MCF 10A (cell line): ENCODE measurements at regions not wholly inside any gene's neighbourhood (a gene's known extent, or its start where the extent isn't known, plus 50 kb on each side); places are given as distances from the start of the nearest gene placed in this dataset.

Experiments
- BruUV-seq: library from RNA; stranded (reverse); fragments of 400-500 nt; replicated peaks from 2 replicates; lab custom pipeline; 2021; lab: Mats Ljungman, UMichigan
- CTCF ChIA-PET: fragments of 300-600 bp; sonication (Branson Sonifier 250); formaldehyde crosslinking; extraction: SDS; loops from one replicate; lab custom pipeline; 2021; ENCODE audit warnings: antibody characterized with exemption, inconsistent platforms; lab: Yijun Ruan, JAX
- POLR2A ChIA-PET: fragments of 300-600, 350-650 bp; sonication (Branson Sonifier 250); formaldehyde crosslinking; extraction: SDS; loops from one replicate; lab custom pipeline; 2020; ENCODE audit warnings: antibody characterized with exemption, inconsistent platforms; lab: Yijun Ruan, JAX
- DNase-seq: peaks from one replicate; pipeline ENCODE4 v3.0.0-alpha.2; 2018; ENCODE audit not compliant: unreplicated experiment
- H3K27ac Mint-ChIP-seq: one replicate; pipeline ENCODE4 v1.8.0; 2022; ENCODE audit warnings: mild to moderate bottlenecking, low read depth, mixed read lengths; ENCODE audit not compliant: unreplicated experiment
- H3K27me3 Mint-ChIP-seq: one replicate; pipeline ENCODE4 v1.8.0; 2022; ENCODE audit warnings: mixed read lengths; ENCODE audit not compliant: insufficient read depth, unreplicated experiment
- H3K36me3 Mint-ChIP-seq: one replicate; pipeline ENCODE4 v1.8.0; 2022; ENCODE audit warnings: mild to moderate bottlenecking, moderate library complexity, mixed read lengths; ENCODE audit not compliant: insufficient read depth, unreplicated experiment
- H3K4me1 Mint-ChIP-seq: one replicate; pipeline ENCODE4 v1.8.0; 2022; ENCODE audit warnings: mixed read lengths; ENCODE audit not compliant: insufficient read depth, unreplicated experiment
- H3K4me3 Mint-ChIP-seq: one replicate; pipeline ENCODE4 v1.8.0; 2022; ENCODE audit warnings: mild to moderate bottlenecking, moderate library complexity, mixed read lengths; ENCODE audit not compliant: unreplicated experiment
- H3K9me3 Mint-ChIP-seq: one replicate; pipeline ENCODE4 v1.8.0; 2022; ENCODE audit warnings: mixed read lengths; ENCODE audit not compliant: unreplicated experiment
- CTCF ChIP-seq: fragments of 200-600 bp; IDR thresholded peaks from one replicate; pipeline ENCODE4 v1.8.0; 2022; ENCODE audit warnings: antibody characterized with exemption, mild to moderate bottlenecking; ENCODE audit not compliant: unreplicated experiment
- intact Hi-C: fragments of 100-400 bp; cut with micrococcal nuclease; formaldehyde crosslinking; loops from 2 replicates; pipeline ENCODE4 v1.14.1; 2022

GRCh38 chr4:186342582-186342981 is 76.6 kb downstream of the F11 start:
- no TSS peak for BruUV-seq
- H3K27ac Mint-ChIP-seq: no peak overlapping the region
- no peaks in the 10 kb centered on the region for H3K36me3 Mint-ChIP-seq
- CTCF ChIA-PET: interaction anchor here (0.6 to 0.7 kb wide), 2 partner anchors 315 to 722 kb away, joined by 3 to 4 read pairs; no protein-coding TSS in a partner anchor
- POLR2A ChIA-PET: no interaction called here
- no peaks in the 10 kb centered on the region for H3K4me1 Mint-ChIP-seq
- no peak overlapping the region for H3K4me3 Mint-ChIP-seq
- peak; percentile 43 for DNase-seq
- no peaks in the 10 kb centered on the region for H3K9me3 Mint-ChIP-seq
- H3K27me3 Mint-ChIP-seq: no peaks in the 10 kb centered on the region
- no peak for TF ChIP-seq CTCF
- intact Hi-C loops: no loop called here

GRCh38 chr4:186341655-186342054 is 75.7 kb downstream of the F11 start:
- Mint-ChIP-seq H3K4me1 (no peaks in the 10 kb centered on the region), H3K27me3 (no peaks in the 10 kb centered on the region), H3K9me3 (no peaks in the 10 kb centered on the region), H3K27ac (no peak overlapping the region), H3K36me3 (no peaks in the 10 kb centered on the region), H3K4me3 (no peak overlapping the region)
- intact Hi-C loops: no loop called here
- ChIA-PET POLR2A (no interaction called here), CTCF (no interaction called here)
- TF ChIP-seq CTCF: no peak
- no peak for DNase-seq
- BruUV-seq: no TSS peak
